ENCODE measurements at regions not wholly inside any gene's neighbourhood (a gene's known extent, or its start where the extent isn't known, plus 50 kb on each side); places are given as distances from the start of the nearest gene placed in this dataset.

- H3K79me2 ChIP-seq (ENCODE audit: control insufficient read depth, insufficient read depth, low read length), result no peaks in the 10 kb centered on the region
- no peak overlapping the region for H3K4me2 ChIP-seq (ENCODE audit: extremely low read depth, insufficient read depth, low read length)
- TF ChIP-seq CTCF (conservative IDR thresholded peaks at IDR 0.05 in 1 of 2, IDR thresholded peaks at IDR 0.05 in 1 of 2; ENCODE audit: low read depth in 1 of 2, low read length in 2 of 2) (no peak), EZH2 (IDR thresholded peaks at IDR 0.05; ENCODE audit: low read length, missing control alignments) (no peak)
Observed at GRCh38 chr15:91704343-91704742, 149.2 kb upstream of the SLCO3A1 start.

GRCh38 chr15:91706322-91707032 lies 147.0 kb upstream of the SLCO3A1 start:
- H3K27me3 ChIP-seq (ENCODE audit: control insufficient read depth, insufficient read depth, low read length), result no peaks in the 10 kb centered on the region
- DNase-seq (ENCODE audit: low read depth in 2 of 2), result peak; percentile 53 to 64
- no peak overlapping the region for H3K9ac ChIP-seq (ENCODE audit: insufficient read depth, low read length)
- no peaks in the 10 kb centered on the region for H3K36me3 ChIP-seq (ENCODE audit: control insufficient read depth, insufficient read depth, low read length)
- peak overlapping the region; percentile 5 for H3K4me2 ChIP-seq (ENCODE audit: extremely low read depth, insufficient read depth, low read length)
- H3K27ac ChIP-seq (ENCODE audit: insufficient read depth, low read length), result no peak overlapping the region
- no peaks in the 10 kb centered on the region for H3K9me3 ChIP-seq (ENCODE audit: control insufficient read depth, insufficient read depth, low read depth, low read length)
- no peaks in the 10 kb centered on the region for H3K4me1 ChIP-seq (ENCODE audit: control insufficient read depth, extremely low read depth, insufficient read depth, low read length)
- H2AFZ ChIP-seq (ENCODE audit: low read length), result no peak overlapping the region
- H3K79me2 ChIP-seq (ENCODE audit: control insufficient read depth, insufficient read depth, low read length), result no peaks in the 10 kb centered on the region
- TF ChIP-seq CTCF (conservative IDR thresholded peaks at IDR 0.05 in 1 of 2, IDR thresholded peaks at IDR 0.05 in 1 of 2; ENCODE audit: low read depth in 1 of 2, low read length in 2 of 2) (peak; percentile 86 to 95), EZH2 (IDR thresholded peaks at IDR 0.05; ENCODE audit: low read length, missing control alignments) (no peak)
- H4K20me1 ChIP-seq (ENCODE audit: control insufficient read depth, extremely low read depth, insufficient read depth, low read length), result no peaks in the 10 kb centered on the region
- H3K4me3 ChIP-seq (replicated peaks in 1 of 4; ENCODE audit: control extremely low read depth in 1 of 4, insufficient read depth in 1 of 4, low read depth in 3 of 4, low read length in 4 of 4), result no peak overlapping the region

More at GRCh38 chr15:91704343-91704742, 149.2 kb upstream of the SLCO3A1 start:
- no peaks in the 10 kb centered on the region for H3K4me1 ChIP-seq (ENCODE audit: control insufficient read depth, extremely low read depth, insufficient read depth, low read length)
- H3K9me3 ChIP-seq (ENCODE audit: control insufficient read depth, insufficient read depth, low read depth, low read length), result no peaks in the 10 kb centered on the region
- DNase-seq (ENCODE audit: low read depth in 2 of 2), result no peak
- H3K4me3 ChIP-seq (replicated peaks in 1 of 4; ENCODE audit: control extremely low read depth in 1 of 4, insufficient read depth in 1 of 4, low read depth in 3 of 4, low read length in 4 of 4), result no peak overlapping the region
- H2AFZ ChIP-seq (ENCODE audit: low read length), result no peak overlapping the region
- H3K36me3 ChIP-seq (ENCODE audit: control insufficient read depth, insufficient read depth, low read length), result no peaks in the 10 kb centered on the region
- H4K20me1 ChIP-seq (ENCODE audit: control insufficient read depth, extremely low read depth, insufficient read depth, low read length), result no peaks in the 10 kb centered on the region
- no peak overlapping the region for H3K27ac ChIP-seq (ENCODE audit: insufficient read depth, low read length)
- no peaks in the 10 kb centered on the region for H3K27me3 ChIP-seq (ENCODE audit: control insufficient read depth, insufficient read depth, low read length)
- no peak overlapping the region for H3K9ac ChIP-seq (ENCODE audit: insufficient read depth, low read length)

GRCh38 chr15:91710080-91710698 lies 143.3 kb upstream of the SLCO3A1 start:
- Histone ChIP-seq H2AFZ (ENCODE audit: low read length) (no peak overlapping the region), H4K20me1 (ENCODE audit: control insufficient read depth, extremely low read depth, insufficient read depth, low read length) (no peaks in the 10 kb centered on the region), H3K4me3 (replicated peaks in 1 of 4; ENCODE audit: control extremely low read depth in 1 of 4, insufficient read depth in 1 of 4, low read depth in 3 of 4, low read length in 4 of 4) (no peak overlapping the region), H3K4me2 (ENCODE audit: extremely low read depth, insufficient read depth, low read length) (no peak overlapping the region), H3K27me3 (ENCODE audit: control insufficient read depth, insufficient read depth, low read length) (no peaks in the 10 kb centered on the region), H3K27ac (ENCODE audit: insufficient read depth, low read length) (no peak overlapping the region), H3K9me3 (ENCODE audit: control insufficient read depth, insufficient read depth, low read depth, low read length) (no peaks in the 10 kb centered on the region), H3K36me3 (ENCODE audit: control insufficient read depth, insufficient read depth, low read length) (no peaks in the 10 kb centered on the region), H3K79me2 (ENCODE audit: control insufficient read depth, insufficient read depth, low read length) (no peaks in the 10 kb centered on the region), H3K4me1 (ENCODE audit: control insufficient read depth, extremely low read depth, insufficient read depth, low read length) (no peaks in the 10 kb centered on the region), H3K9ac (ENCODE audit: insufficient read depth, low read length) (no peak overlapping the region)
- TF ChIP-seq EZH2 (IDR thresholded peaks at IDR 0.05; ENCODE audit: low read length, missing control alignments) (no peak), CTCF (conservative IDR thresholded peaks at IDR 0.05 in 1 of 2, IDR thresholded peaks at IDR 0.05 in 1 of 2; ENCODE audit: low read depth in 1 of 2, low read length in 2 of 2) (no peak)
- DNase-seq (ENCODE audit: low read depth in 2 of 2), result peak in 1 of 2 donors; percentile 27
